ENCODE measurements at regions not wholly inside any gene's neighbourhood (a gene's known extent, or its start where the extent isn't known, plus 50 kb on each side); places are given as distances from the start of the nearest gene placed in this dataset.

DNA sequence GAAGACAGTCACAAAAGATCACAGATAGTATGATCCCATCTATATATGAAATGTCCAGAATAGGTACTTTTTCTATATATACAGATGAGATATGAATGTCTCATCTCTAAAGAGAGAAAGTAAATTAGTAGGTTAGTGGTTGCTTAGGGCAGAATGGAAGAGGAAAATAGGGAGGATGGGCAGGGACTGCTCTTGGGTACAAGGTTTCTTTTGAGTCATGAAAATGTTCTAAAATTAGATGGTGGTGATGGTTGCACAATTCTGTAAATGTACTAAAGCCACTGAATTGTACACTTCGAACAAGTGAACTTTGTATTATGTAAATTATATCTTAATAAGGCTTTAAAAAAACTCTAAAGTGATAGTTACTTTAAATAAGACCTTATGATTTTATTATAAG is 59.6 kb upstream of the GRAMD2B start (continued):
- TF ChIP-seq DZIP1 (CRISPR knock-in tag; IDR thresholded peaks at IDR 0.05) (no peak), ZNF552 (CRISPR knock-in tag; IDR thresholded peaks at IDR 0.05; ENCODE audit: borderline replicate concordance) (no peak), MEF2D (CRISPR knock-in tag; IDR thresholded peaks at IDR 0.05) (peak; percentile 99), ZNF550 (CRISPR knock-in tag; IDR thresholded peaks at IDR 0.05; ENCODE audit: borderline replicate concordance) (no peak), ZNF891 (CRISPR knock-in tag; IDR thresholded peaks at IDR 0.05) (no peak), NKX3-1 (CRISPR knock-in tag; IDR thresholded peaks at IDR 0.05) (no peak), ZNF230 (CRISPR knock-in tag; IDR thresholded peaks at IDR 0.05) (no peak), SOX13 (IDR thresholded peaks at IDR 0.05) (no peak), SOX13 (CRISPR knock-in tag; conservative IDR thresholded peaks at IDR 0.05 in 1 of 2, IDR thresholded peaks at IDR 0.05 in 1 of 2) (peak in 1 of 2 experiments; percentile 50; a peak in 1 of 4 replicates), ZNF782 (CRISPR knock-in tag; IDR thresholded peaks at IDR 0.05; ENCODE audit: borderline replicate concordance) (no peak), U2AF2 (IDR thresholded peaks at IDR 0.05; ENCODE audit: low read depth, low read length) (no peak), SOX6 (IDR thresholded peaks at IDR 0.05) (no peak), SOX6 (CRISPR knock-in tag; IDR thresholded peaks at IDR 0.05) (no peak), ZFP37 (CRISPR knock-in tag; IDR thresholded peaks at IDR 0.05; ENCODE audit: borderline replicate concordance) (no peak), CEBPG (CRISPR knock-in tag; IDR thresholded peaks at IDR 0.05) (peak; percentile 86), HNRNPUL1 (IDR thresholded peaks at IDR 0.05; ENCODE audit: low read depth, low read length) (no peak), NCOR1 (IDR thresholded peaks at IDR 0.05; ENCODE audit: borderline replicate concordance, low read length) (peak; percentile 69; the same call in 1 of the 2 replicates), ATF1 (CRISPR knock-in tag; IDR thresholded peaks at IDR 0.05) (no peak), TRIM22 (IDR thresholded peaks at IDR 0.05) (no peak), ZSCAN31 (CRISPR knock-in tag; IDR thresholded peaks at IDR 0.05; ENCODE audit: low read depth) (no peak)
- TF ChIP-seq, protein P1, sequence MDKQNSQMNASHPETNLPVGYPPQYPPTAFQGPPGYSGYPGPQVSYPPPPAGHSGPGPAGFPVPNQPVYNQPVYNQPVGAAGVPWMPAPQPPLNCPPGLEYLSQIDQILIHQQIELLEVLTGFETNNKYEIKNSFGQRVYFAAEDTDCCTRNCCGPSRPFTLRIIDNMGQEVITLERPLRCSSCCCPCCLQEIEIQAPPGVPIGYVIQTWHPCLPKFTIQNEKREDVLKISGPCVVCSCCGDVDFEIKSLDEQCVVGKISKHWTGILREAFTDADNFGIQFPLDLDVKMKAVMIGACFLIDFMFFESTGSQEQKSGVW (CRISPR knock-in tag; IDR thresholded peaks at IDR 0.05; ENCODE audit: borderline replicate concordance): no peak
- TF ChIP-seq, protein P2, sequence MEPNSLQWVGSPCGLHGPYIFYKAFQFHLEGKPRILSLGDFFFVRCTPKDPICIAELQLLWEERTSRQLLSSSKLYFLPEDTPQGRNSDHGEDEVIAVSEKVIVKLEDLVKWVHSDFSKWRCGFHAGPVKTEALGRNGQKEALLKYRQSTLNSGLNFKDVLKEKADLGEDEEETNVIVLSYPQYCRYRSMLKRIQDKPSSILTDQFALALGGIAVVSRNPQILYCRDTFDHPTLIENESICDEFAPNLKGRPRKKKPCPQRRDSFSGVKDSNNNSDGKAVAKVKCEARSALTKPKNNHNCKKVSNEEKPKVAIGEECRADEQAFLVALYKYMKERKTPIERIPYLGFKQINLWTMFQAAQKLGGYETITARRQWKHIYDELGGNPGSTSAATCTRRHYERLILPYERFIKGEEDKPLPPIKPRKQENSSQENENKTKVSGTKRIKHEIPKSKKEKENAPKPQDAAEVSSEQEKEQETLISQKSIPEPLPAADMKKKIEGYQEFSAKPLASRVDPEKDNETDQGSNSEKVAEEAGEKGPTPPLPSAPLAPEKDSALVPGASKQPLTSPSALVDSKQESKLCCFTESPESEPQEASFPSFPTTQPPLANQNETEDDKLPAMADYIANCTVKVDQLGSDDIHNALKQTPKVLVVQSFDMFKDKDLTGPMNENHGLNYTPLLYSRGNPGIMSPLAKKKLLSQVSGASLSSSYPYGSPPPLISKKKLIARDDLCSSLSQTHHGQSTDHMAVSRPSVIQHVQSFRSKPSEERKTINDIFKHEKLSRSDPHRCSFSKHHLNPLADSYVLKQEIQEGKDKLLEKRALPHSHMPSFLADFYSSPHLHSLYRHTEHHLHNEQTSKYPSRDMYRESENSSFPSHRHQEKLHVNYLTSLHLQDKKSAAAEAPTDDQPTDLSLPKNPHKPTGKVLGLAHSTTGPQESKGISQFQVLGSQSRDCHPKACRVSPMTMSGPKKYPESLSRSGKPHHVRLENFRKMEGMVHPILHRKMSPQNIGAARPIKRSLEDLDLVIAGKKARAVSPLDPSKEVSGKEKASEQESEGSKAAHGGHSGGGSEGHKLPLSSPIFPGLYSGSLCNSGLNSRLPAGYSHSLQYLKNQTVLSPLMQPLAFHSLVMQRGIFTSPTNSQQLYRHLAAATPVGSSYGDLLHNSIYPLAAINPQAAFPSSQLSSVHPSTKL (CRISPR knock-in tag; IDR thresholded peaks at IDR 0.05): peak; percentile 78
- TF ChIP-seq, protein P3, sequence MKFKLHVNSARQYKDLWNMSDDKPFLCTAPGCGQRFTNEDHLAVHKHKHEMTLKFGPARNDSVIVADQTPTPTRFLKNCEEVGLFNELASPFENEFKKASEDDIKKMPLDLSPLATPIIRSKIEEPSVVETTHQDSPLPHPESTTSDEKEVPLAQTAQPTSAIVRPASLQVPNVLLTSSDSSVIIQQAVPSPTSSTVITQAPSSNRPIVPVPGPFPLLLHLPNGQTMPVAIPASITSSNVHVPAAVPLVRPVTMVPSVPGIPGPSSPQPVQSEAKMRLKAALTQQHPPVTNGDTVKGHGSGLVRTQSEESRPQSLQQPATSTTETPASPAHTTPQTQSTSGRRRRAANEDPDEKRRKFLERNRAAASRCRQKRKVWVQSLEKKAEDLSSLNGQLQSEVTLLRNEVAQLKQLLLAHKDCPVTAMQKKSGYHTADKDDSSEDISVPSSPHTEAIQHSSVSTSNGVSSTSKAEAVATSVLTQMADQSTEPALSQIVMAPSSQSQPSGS (CRISPR knock-in tag; IDR thresholded peaks at IDR 0.05): no peak

Data from HepG2 (cell line).